ENCODE measurements at regions not wholly inside any gene's neighbourhood (a gene's known extent, or its start where the extent isn't known, plus 50 kb on each side); places are given as distances from the start of the nearest gene placed in this dataset.

GRCh38 chr3:43192028-43192427, 86.1 kb upstream of the POMGNT2 start:
- Histone ChIP-seq H3K27ac (no peak overlapping the region), H3K36me3 (no peaks in the 10 kb centered on the region)
- TF ChIP-seq CTCF (IDR thresholded peaks at IDR 0.05), result no peak

GRCh38 chr3:43191116-43191515, 85.2 kb upstream of the POMGNT2 start:
- Histone ChIP-seq H3K4me1 (peaks cover 0 to 11% of the 10 kb centered on the region in 2 donors), H3K27me3 (no peaks in the 10 kb centered on the region), H3K9me3 (no peaks in the 10 kb centered on the region), H3K4me3 (no peak overlapping the region), H3K27ac (no peak overlapping the region), H3K36me3 (no peaks in the 10 kb centered on the region)
- TF ChIP-seq CTCF (IDR thresholded peaks at IDR 0.05), result no peak
- DNase-seq (ENCODE audit: low spot score), result no peak

More at GRCh38 chr3:43192028-43192427, 86.1 kb upstream of the POMGNT2 start:
- Histone ChIP-seq H3K4me1 (peaks cover 0 to 11% of the 10 kb centered on the region in 2 donors), H3K4me3 (no peak overlapping the region), H3K27me3 (no peaks in the 10 kb centered on the region), H3K9me3 (no peaks in the 10 kb centered on the region)
- no peak for DNase-seq (ENCODE audit: low spot score)

GRCh38 chr3:43190670-43191069, 84.8 kb upstream of the POMGNT2 start:
- no peaks in the 10 kb centered on the region for H3K27me3 ChIP-seq
- no peak for TF ChIP-seq CTCF (IDR thresholded peaks at IDR 0.05)
- no peak overlapping the region for H3K27ac ChIP-seq
- DNase-seq (ENCODE audit: low spot score), result no peak
- H3K9me3 ChIP-seq, result no peaks in the 10 kb centered on the region
- no peaks in the 10 kb centered on the region for H3K36me3 ChIP-seq
- H3K4me1 ChIP-seq, result peaks cover 0 to 11% of the 10 kb centered on the region in 2 donors
- H3K4me3 ChIP-seq, result no peak overlapping the region

- TF ChIP-seq CTCF (IDR thresholded peaks at IDR 0.05), result no peak
- Histone ChIP-seq H3K4me1 (no peaks in the 10 kb centered on the region), H3K9me3 (no peaks in the 10 kb centered on the region), H3K36me3 (no peaks in the 10 kb centered on the region), H3K27me3 (no peaks in the 10 kb centered on the region), H3K27ac (no peak overlapping the region), H3K4me3 (no peak overlapping the region)
- DNase-seq (ENCODE audit: low spot score), result no peak
Measured at GRCh38 chr3:43187836-43188479, 82.1 kb upstream of the POMGNT2 start.

GRCh38 chr3:43185983-43186314, 80.1 kb upstream of the POMGNT2 start:
- Histone ChIP-seq H3K27ac (no peak overlapping the region), H3K4me1 (peaks cover 0 to 2% of the 10 kb centered on the region in 2 donors), H3K4me3 (no peak overlapping the region), H3K36me3 (no peaks in the 10 kb centered on the region), H3K9me3 (no peaks in the 10 kb centered on the region), H3K27me3 (no peaks in the 10 kb centered on the region)
- no peak for DNase-seq (ENCODE audit: low spot score)
- TF ChIP-seq CTCF (IDR thresholded peaks at IDR 0.05), result no peak

All from right atrium auricular region (tissue), 2 donors.